ENCODE measurements at regions not wholly inside any gene's neighbourhood (a gene's known extent, or its start where the extent isn't known, plus 50 kb on each side); places are given as distances from the start of the nearest gene placed in this dataset.

GRCh38 chr2:156709091-156709490 is 272.9 kb downstream of the GPD2 start:
- no peaks in the 10 kb centered on the region for H3K79me2 ChIP-seq (ENCODE audit: control insufficient read depth, low read length)
- H3K4me2 ChIP-seq (ENCODE audit: low read length) = no peak overlapping the region
- no peaks in the 10 kb centered on the region for H3K36me3 ChIP-seq (ENCODE audit: control insufficient read depth, low read length)
- no peaks in the 10 kb centered on the region for H3K4me1 ChIP-seq (ENCODE audit: control insufficient read depth, low read length)
- H3K9me3 ChIP-seq (ENCODE audit: control insufficient read depth, insufficient read depth, low read length) = no peaks in the 10 kb centered on the region
- no peak overlapping the region for H3K27ac ChIP-seq (ENCODE audit: low read depth, low read length)
- no peaks in the 10 kb centered on the region for H3F3A ChIP-seq (ENCODE audit: control insufficient read depth, insufficient read depth)
- no peaks in the 10 kb centered on the region for H4K20me1 ChIP-seq (ENCODE audit: control insufficient read depth, insufficient read depth, low read depth, low read length)
- H3K4me3 ChIP-seq (ENCODE audit: low read length) = no peak overlapping the region
- no peaks in the 10 kb centered on the region for H3K27me3 ChIP-seq (ENCODE audit: control insufficient read depth, low read length)
- no peak for TF ChIP-seq EZH2phosphoT487 (IDR thresholded peaks at IDR 0.05; ENCODE audit: borderline replicate concordance, low read length)
- no peak for TF ChIP-seq CTCF (IDR thresholded peaks at IDR 0.05; ENCODE audit: low read depth, low read length, poor library complexity, severe bottlenecking)
- no peaks in the 10 kb centered on the region for H3K9me2 ChIP-seq (replicated peaks; ENCODE audit: control insufficient read depth, low read length)

- Histone ChIP-seq H4K20me1 (ENCODE audit: control insufficient read depth, insufficient read depth, low read depth, low read length) (no peaks in the 10 kb centered on the region), H3K9me2 (replicated peaks; ENCODE audit: control insufficient read depth, low read length) (no peaks in the 10 kb centered on the region), H3K4me1 (ENCODE audit: control insufficient read depth, low read length) (no peaks in the 10 kb centered on the region), H3F3A (ENCODE audit: control insufficient read depth, insufficient read depth) (no peaks in the 10 kb centered on the region), H3K4me2 (ENCODE audit: low read length) (no peak overlapping the region), H3K36me3 (ENCODE audit: control insufficient read depth, low read length) (no peaks in the 10 kb centered on the region), H3K4me3 (ENCODE audit: low read length) (no peak overlapping the region), H3K27ac (ENCODE audit: low read depth, low read length) (no peak overlapping the region), H3K9me3 (ENCODE audit: control insufficient read depth, insufficient read depth, low read length) (no peaks in the 10 kb centered on the region), H3K27me3 (ENCODE audit: control insufficient read depth, low read length) (no peaks in the 10 kb centered on the region), H3K79me2 (ENCODE audit: control insufficient read depth, low read length) (no peaks in the 10 kb centered on the region)
- TF ChIP-seq CTCF (IDR thresholded peaks at IDR 0.05; ENCODE audit: low read depth, low read length, poor library complexity, severe bottlenecking) (no peak), EZH2phosphoT487 (IDR thresholded peaks at IDR 0.05; ENCODE audit: borderline replicate concordance, low read length) (no peak)
Measured at GRCh38 chr2:156719036-156719435, 282.9 kb downstream of the GPD2 start.

GRCh38 chr2:156727867-156728266 is 291.7 kb downstream of the GPD2 start:
- TF ChIP-seq CTCF (IDR thresholded peaks at IDR 0.05; ENCODE audit: low read depth, low read length, poor library complexity, severe bottlenecking) (no peak), EZH2phosphoT487 (IDR thresholded peaks at IDR 0.05; ENCODE audit: borderline replicate concordance, low read length) (no peak)
- no peaks in the 10 kb centered on the region for H3K36me3 ChIP-seq (ENCODE audit: control insufficient read depth, low read length)

GRCh38 chr2:156728328-156728727 is 292.1 kb downstream of the GPD2 start:
- Histone ChIP-seq H4K20me1 (ENCODE audit: control insufficient read depth, insufficient read depth, low read depth, low read length) (no peaks in the 10 kb centered on the region), H3K4me3 (ENCODE audit: low read length) (no peak overlapping the region), H3K9me3 (ENCODE audit: control insufficient read depth, insufficient read depth, low read length) (no peaks in the 10 kb centered on the region), H3K79me2 (ENCODE audit: control insufficient read depth, low read length) (no peaks in the 10 kb centered on the region), H3K4me2 (ENCODE audit: low read length) (no peak overlapping the region), H3K27ac (ENCODE audit: low read depth, low read length) (no peak overlapping the region), H3F3A (ENCODE audit: control insufficient read depth, insufficient read depth) (no peaks in the 10 kb centered on the region), H3K36me3 (ENCODE audit: control insufficient read depth, low read length) (no peaks in the 10 kb centered on the region), H3K9me2 (replicated peaks; ENCODE audit: control insufficient read depth, low read length) (no peaks in the 10 kb centered on the region), H3K4me1 (ENCODE audit: control insufficient read depth, low read length) (no peaks in the 10 kb centered on the region), H3K27me3 (ENCODE audit: control insufficient read depth, low read length) (no peaks in the 10 kb centered on the region)
- TF ChIP-seq EZH2phosphoT487 (IDR thresholded peaks at IDR 0.05; ENCODE audit: borderline replicate concordance, low read length) (no peak), CTCF (IDR thresholded peaks at IDR 0.05; ENCODE audit: low read depth, low read length, poor library complexity, severe bottlenecking) (no peak)

More at GRCh38 chr2:156727867-156728266, 291.7 kb downstream of the GPD2 start:
- no peaks in the 10 kb centered on the region for H3K9me3 ChIP-seq (ENCODE audit: control insufficient read depth, insufficient read depth, low read length)
- H3K4me2 ChIP-seq (ENCODE audit: low read length) = no peak overlapping the region
- H3F3A ChIP-seq (ENCODE audit: control insufficient read depth, insufficient read depth) = no peaks in the 10 kb centered on the region
- H3K27ac ChIP-seq (ENCODE audit: low read depth, low read length) = no peak overlapping the region
- no peaks in the 10 kb centered on the region for H4K20me1 ChIP-seq (ENCODE audit: control insufficient read depth, insufficient read depth, low read depth, low read length)
- H3K4me3 ChIP-seq (ENCODE audit: low read length) = no peak overlapping the region
- no peaks in the 10 kb centered on the region for H3K4me1 ChIP-seq (ENCODE audit: control insufficient read depth, low read length)
- H3K9me2 ChIP-seq (replicated peaks; ENCODE audit: control insufficient read depth, low read length) = no peaks in the 10 kb centered on the region
- H3K27me3 ChIP-seq (ENCODE audit: control insufficient read depth, low read length) = no peaks in the 10 kb centered on the region
- no peaks in the 10 kb centered on the region for H3K79me2 ChIP-seq (ENCODE audit: control insufficient read depth, low read length)

Measured in DOHH2 (cell line).